CD1c-positive myeloid dendritic cell (primary cell): ENCODE measurements at regions not wholly inside any gene's neighbourhood (a gene's known extent, or its start where the extent isn't known, plus 50 kb on each side); places are given as distances from the start of the nearest gene placed in this dataset.

ENCODE experiments used
- DNase-seq: peaks from one replicate; pipeline ENCODE4 v3.0.0-alpha.2; 2016; ENCODE audit errors: extremely low spot score

DNA sequence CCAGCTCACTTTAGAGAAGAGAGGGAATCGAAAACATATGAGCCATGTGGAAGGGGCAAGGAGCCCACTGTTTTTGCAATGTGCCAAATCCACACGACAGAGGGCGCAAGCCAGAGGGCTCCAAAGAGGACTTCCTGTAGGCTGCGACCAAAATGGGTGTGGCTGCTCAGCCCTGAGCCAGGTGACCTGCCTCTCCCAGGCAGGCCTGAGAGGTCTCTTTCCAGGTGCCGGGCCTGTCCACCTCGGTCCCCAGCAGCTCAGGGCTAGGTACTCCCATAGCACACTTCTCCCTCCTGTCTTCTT is 153.8 kb downstream of the TTC32 start:
- DNase-seq, result no peak

DNA sequence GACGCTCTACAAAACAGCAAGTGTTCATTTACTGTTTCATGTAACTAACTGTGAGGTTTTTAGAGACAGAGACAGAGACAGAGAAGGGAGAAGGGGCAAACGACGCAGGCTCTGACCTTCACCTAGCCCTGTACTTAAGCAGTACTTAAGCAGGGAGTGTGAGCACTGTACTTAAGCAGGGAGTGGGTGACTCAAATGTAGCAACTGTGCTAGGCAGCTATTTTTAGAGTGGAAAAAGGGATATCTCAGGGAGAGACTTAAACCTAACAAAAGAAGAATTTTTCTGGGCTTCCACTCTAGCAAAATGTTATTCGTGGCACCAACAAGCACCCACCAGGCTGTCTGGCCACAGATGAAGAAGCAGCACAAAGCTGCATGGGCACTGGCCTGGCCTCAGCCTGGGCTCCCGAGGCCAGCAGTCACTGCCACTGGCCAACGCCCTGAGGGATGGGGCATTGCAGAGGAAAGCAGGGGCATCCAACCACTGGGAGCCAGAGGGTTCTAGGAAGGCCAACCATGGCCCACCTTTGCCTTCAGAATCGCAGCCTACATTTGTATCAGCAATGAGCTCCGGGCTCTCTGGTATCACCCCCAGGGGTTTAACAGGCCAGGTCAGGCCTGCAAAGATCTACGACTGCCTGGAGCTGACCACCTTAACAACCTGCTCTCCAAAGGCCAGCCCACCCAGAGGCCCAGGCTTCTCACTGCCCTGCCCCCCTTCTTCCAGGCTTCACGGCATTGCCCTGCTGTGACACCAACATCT is 154.3 kb downstream of the TTC32 start:
- DNase-seq, result no peak

DNA sequence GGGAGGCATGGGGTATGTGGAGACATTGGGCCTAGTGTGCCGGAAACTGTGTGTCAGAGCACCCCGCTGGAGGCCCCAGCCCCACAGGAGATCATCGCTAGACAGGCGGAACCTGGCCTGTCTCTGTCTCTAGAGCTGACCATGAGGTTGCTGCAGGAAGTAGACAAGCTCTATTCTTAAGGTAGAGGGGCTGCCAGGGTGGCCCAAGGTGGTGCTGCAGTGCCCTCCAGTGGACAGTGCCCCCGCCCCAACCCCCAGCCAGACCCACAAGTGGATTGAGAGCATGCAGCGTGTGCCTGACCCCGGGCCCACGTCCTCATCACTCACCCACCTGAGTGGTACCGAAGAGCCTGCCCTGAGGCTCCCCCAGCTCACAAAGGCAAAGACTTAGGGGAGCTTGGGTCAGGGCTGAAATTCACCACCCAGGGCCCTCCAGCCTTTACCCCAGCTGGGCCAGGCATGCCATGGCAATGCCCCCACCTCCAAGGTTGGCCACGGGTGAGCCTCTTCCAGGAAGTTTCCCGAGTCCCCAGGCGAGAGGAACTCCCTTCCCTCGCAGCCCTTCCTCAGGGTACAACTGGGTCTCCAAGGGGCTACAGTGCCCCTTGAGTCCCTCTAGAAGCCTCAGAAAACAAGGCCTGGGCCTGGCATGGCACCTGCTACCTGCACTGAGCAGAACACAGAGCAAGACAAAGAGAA is 155.0 kb downstream of the TTC32 start:
- DNase-seq, result no peak

DNA sequence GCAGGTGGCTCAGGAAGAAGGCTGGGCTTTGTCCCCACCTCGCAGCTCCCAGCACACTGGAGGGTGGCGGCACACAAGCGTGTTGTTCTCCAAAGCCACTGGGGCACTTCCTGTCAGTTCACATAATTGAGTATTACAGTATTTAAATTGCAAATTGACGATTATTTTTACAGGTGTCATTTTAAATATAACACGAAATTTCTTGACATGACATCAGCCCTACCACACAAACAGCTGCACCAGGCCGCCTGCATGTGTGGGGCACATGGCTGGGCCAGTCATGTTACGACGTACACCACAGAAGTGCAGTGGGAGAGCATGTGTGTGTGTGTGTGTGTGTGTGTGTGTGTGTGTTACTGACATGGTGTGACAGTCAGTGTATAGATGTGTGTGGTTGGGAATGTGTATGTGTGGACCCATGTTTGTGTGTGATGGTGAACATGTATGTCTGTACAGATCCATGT is 155.6 kb downstream of the TTC32 start:
- no peak for DNase-seq

DNA sequence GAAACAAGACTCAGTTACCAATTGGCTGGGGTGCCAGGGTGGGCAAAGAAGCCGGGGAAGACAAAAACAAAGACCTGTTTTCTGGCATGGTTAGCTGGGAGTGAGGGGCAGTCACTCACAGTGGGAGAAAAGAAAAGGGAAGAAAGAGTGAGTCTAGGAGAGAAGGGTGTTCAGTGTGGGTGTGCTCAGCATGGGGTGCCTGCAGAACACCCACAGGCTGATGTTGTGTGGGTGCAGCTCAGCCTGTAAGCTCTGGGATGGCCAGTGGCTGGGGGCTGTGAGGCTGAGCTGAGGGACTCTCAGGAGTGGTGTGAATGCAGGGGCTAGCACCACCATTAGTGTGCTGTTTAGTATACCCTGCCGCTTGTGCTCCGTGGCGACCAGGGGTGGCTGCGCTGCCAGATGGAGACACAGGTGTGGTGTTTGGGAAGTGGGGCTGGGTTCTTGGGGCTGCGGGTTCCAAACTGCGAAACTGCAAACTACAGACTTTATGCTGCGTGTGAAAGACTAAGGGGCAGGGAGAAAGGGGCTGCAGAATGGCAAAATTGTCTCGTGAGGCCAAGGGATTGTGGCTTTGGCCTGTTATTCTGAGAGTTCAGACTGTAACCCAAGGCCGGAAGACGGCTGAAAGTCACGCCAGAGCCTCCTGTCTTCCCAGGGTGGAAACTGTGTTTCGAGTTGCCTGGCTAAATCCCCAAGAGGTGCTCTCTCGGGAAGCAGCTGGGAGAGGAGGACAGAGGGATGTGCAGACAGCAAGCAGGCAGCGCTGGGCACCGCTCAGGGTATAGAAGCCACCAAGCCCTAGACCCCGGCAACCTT is 156.3 kb downstream of the TTC32 start:
- DNase-seq, result no peak

DNA sequence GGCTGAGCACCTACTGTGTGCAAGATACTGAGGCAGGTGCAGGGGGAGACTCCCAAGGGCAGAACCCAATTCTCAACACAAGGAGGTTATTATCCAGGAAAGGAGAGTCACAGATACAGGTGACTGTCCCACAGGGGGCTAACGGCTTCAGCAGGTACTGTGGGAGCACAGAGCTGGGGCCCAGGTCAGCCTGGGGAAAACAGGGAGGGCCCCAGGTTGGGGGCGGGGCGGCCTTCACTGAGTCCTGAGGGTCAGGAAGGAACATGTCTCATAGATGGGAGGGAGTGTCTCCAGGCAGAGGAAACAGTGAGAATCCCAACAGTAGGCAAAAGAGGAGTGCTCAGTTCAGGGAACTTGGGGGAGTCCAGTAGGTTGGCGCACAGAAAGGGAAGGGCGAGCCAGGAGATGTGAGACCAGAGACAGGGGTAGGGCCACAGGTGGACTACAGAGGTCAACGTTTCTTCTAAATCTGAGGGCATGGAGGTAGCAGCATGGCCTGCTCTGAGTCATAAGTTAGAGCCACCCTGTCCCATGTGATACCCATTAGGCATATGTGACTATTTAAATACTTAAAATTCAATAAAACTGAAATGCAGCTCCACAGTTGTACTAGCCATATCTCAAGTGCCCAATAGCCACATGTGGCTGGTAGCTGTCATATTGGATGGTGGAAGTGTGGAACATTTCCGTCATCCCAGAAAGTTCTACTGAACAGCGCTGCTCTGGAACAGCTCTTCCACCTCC is 157.2 kb downstream of the TTC32 start:
- no peak for DNase-seq

DNA sequence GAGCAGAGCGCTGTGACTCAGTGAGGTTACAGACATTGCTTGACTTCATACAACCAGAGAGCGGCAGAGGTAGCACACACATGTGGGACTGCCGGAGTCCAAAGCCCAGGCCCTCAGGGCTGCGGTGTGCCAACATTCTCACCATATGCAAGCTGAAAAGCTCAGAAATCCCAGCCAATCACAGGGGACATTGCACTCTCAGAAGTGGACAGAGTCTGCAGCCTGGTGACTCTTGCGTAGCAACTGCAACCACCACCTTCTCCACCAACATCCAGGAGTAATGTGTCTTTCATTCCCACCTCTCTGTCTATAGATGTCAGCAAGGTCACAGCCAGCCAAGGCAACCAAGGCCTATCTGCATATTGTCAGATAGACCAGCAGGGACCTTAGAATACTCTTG is 158.1 kb downstream of the TTC32 start:
- DNase-seq, result no peak

DNA sequence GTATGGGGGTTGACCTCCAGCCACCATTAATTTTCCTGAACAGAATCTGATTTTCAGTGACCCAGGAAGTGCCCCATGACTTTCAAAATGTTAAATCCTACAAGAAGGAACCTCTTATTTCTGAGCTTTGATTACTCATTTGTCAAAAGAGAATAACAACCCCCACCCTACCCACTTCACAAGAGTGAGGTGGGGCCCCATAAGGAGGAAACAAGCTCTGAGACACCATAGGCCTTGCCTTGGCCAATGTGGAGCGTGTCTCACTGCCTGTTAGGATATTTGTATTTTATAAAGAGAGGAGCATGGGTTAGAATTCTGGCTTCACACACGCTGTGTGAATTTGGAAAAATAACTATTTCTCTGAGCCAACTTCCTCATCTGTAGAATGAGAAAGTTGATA is 158.9 kb downstream of the TTC32 start:
- no peak for DNase-seq

DNA sequence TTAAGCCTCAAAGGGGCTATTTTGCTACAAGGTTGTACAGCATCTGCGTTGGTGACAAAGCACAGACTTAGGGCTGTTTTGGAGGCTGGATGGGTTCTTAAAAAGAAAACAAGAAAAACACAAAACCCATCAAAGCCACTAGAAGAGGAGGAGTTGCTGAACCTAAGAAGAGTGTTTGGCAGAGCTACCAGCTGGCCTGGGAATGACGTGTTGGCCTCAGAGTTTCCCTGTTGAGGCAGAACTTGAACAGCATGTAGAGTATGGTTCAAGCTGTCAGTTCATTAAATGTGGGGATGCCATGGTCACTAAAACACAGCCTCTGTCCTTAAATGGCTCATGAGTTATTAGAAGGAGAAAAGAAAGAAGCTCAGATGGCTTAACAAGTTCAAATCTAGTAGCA is 162.5 kb downstream of the TTC32 start:
- no peak for DNase-seq

DNA sequence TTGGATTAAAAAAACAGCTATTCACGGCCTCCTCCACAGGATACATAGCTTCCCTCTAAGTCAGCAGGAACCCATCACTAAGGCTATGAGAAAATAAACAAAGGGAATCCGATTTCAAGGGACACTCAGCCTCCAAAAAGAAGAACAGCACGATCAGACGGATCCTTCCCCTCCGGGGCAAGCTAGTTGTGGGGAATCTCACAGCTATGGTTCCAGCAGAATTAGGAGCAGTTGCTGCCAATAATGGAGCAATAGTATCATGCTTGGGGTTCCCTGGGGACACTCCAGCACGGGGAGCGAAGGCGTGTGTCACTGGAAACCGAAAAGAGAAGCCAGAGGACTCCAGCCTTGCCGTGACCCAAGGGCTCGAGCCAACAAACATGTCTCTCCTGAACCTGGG is 163.1 kb downstream of the TTC32 start:
- DNase-seq, result no peak

DNA sequence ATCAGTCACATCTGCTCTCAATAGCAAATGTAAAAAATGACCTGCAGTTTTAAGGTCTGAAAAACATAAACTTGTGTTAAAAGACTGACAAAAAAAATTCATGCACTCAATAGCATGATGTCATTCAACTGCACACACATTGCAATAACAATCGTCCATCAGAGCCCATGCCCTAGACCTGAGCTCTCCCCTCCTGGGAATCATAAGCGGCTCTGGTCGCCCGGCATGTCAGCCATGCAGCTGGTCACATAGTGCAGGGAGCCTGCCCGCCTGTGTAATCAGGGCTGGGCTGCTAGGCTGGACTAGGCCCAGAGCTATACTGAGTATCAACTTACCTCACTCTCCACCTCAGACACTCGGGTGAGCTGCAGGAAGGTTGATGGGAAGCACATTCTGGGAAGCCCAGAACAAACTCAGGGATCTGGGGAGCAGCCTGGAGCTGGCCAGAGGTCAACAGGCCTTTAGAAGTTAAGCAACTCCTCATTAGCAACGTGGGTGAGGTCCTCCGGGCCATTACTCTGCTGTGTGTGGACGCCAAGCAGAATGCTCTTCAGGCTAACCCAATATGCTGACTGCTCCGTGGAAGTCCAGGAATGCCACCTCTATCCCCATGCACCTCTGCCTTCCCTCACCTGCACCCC is 165.5 kb downstream of the TTC32 start:
- DNase-seq, result no peak

DNA sequence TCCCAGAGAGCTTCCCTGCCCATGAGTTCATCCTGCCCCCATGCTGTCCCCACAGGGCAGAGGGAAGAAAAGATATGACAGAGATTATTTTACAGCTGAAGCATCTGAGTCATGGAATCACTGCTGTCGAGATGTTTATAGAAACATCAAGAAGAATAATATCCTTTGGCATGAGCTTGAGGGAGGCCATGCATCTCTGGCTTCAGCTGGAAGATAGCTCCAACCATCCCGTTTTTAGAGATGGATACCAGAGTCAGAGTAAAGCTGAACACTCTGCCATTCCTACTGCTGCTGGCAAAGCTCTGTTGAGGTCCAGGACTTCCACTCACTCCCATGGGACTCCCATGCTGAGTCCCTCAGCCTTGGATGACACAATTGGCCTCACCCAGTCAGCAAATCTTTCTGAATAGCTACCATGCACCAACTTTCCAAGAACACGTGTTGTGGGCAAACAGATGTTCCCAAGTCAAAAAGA is 167.8 kb downstream of the TTC32 start:
- no peak for DNase-seq

DNA sequence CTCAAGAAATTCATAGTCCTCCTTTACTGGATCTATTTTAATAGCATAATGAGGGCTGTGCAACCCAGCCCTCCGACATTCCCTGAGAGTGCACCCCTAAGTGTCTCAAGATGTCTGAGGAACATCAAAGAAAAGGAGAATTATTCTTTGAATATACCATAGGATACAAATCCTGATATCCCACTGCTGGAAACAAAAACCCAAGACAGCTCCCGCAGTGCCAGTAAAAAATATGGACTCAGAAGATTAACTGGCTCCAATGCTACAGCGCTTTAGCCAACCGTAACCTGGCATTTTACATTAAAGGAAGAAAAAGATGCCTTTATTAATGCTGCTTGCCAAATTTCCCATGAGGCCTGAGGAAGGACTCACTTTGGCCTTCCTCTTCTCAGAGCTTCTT is 168.4 kb downstream of the TTC32 start:
- no peak for DNase-seq

DNA sequence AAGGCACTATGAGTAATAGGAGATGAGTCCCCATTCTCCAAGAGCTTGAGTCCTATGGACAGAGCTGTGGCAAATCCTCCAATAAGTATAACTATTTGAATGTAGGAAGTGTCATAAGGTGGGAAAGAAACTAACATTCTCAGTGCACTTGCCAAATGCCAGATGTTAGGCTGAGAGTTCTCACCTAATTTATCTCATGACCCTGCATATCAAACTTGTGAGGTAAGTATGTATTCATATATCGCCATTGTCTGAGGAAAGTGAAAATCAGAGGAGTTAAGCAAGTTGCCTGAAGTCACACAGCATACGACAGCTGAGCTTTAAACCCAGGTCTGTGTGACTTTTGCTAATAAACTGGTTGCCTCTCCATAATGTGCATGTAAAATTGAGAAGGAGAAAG is 169.5 kb downstream of the TTC32 start:
- DNase-seq, result no peak

DNA sequence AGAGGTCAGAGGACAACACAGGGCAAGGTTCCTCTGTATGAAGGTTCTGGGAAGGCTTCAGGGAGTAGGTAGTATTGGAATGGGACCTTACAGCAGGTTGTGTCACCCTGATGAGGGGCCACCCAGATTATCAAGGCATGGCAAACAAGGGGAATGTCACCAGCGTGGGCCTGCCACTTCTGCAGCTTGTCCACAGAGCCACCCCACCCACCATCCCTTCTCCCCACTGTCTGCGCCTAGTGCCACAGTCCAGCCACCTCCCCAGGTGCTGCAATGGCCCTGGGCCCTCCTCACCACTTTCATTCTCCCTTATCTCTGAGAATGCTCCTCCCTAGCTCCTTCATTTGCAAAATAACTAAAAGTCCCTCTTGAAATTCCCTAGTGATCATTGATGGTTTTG is 170.3 kb downstream of the TTC32 start:
- DNase-seq, result no peak

DNA sequence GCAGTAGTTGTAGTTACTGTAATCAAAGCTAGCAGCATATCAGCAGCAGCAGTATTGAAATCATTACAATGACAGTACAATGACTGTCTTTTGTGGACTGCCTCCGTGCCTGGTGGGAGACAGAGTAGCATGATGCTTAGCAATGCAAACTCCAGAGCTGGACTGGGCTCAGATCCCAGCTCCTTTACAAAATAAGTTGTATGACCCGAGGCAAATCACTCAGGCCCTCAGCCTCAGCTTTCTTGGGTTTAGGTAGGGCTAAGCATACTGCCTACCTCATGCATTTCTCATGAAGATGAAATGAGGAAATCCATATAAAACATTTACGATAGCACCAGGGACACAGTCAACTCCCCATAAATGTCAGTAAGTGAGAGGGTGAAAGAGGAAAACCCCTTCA is 170.7 kb downstream of the TTC32 start:
- no peak for DNase-seq

DNA sequence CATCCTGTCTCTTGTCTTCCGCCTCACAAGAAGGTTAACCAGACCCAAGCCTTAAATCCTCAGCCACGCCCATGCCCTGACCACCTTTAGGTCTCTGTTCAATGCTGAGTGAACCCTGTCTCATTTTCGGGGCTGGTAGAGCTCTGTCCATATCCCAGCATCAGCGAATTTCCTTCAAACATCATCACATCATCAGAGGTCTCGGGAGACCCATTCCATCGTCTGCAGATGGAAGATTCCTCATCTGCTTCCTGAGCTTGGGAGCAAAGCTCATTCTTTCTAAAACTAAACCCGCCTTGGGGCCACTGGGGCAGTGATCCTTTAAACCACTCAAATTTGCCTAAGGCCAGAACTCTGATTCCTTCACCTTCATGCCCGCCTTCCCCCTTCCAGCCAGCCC is 173.7 kb downstream of the TTC32 start:
- DNase-seq, result no peak

DNA sequence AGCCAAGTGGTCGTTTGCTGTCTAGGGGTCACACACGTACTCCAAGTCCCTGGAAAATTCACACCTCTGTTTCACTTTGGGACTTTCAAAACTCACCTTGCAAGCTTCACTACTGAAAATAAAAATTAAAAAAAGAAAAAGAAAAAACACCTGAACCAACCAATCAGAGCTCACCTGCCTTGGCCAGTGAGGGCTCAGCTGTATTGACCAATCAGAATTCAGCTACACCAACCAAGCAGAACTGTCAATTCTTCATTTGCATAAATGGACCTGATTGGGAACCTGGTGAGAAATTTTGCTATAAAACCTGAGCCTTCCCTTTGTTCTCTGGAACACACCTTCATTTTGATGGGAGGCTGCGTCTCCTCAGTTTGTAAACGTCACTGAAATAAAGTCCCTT is 176.4 kb downstream of the TTC32 start:
- DNase-seq, result no peak

DNA sequence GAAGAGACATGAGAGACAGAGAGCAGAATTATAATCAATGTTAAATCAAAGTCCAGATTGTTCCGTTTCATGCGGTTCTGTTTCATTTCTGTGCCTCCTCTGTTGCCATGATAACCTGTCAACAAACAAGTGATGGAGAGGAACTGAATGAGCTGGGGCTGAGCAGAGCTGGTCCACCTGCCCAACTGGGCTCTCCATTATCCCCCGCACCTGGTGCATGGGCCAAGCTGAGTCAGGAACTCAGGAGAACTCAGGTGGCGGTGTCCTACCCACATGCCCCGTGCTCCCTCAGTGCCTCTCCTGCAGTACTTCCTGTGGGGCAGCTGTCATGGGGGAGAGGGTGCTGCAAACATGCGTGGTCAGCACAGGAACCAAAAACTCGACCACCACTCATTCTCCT is 178.8 kb downstream of the TTC32 start:
- no peak for DNase-seq

DNA sequence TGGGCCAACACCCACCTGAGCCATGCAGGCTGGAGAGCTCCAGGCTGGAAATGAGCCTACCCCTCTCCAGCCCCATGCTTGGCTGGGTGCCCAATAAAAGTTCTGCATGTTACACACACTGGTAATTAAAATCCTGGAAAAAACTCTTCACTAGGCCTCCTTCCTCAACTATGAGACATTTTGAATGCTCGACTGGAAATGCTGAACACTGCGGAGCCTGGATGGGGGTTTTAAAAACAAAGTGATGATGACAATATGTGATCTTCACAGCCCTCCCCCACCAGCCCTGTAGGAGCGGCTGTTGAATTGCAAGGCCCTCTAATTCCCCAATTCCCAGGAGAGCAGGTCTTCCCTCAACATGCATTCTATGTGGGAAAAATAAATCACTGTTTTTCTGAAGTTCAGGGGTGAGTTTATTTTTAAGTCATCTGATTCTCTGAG is 179.2 kb downstream of the TTC32 start:
- no peak for DNase-seq

DNA sequence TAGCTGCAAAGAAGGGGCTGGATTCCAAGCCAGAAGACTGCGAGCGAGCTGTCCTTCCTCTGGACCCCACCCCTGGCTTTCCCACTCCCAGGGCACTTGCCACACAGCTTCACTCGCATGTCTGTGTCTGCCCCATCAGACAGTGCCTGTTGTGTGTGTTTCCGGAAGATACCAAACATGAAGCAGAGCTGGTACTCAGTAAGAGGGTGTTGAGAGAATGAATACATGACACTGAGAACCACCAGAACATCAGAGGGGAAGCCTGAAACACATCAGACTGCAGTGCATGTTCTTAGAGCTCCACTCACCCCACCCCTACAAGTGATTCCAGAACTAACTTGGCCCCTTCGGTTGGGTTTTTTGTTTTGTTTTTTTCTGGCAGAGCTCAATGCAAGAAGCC is 181.5 kb downstream of the TTC32 start:
- no peak for DNase-seq

DNA sequence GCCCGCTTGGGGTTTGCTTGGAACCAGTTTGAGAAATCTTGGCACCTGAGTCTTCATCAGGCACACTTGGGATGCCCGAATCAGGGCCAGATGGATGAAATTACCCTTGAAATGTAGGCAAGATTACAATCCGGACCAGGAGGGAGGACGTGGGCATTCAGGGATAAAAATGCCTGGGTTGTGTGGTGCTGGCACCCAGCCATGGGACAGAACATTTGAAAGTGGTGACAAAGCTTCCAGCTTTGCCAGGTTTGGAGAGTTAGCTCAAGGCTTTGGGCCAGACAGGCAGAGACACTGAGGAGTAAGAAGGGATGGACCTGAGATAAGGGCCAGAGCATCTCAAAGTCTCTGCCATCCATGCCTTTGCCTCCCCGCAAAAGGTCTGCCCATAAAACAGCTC is 182.2 kb downstream of the TTC32 start:
- no peak for DNase-seq
